ENCODE measurements at regions not wholly inside any gene's neighbourhood (a gene's known extent, or its start where the extent isn't known, plus 50 kb on each side); places are given as distances from the start of the nearest gene placed in this dataset.

GRCh38 chr1:63115527-63115926, 206.8 kb upstream of the FOXD3 start:
- no peaks in the 10 kb centered on the region for H3K36me3 ChIP-seq (ENCODE audit: insufficient read depth, low read length)
- H3K27me3 ChIP-seq (ENCODE audit: insufficient read depth, low read length, poor library complexity, severe bottlenecking) = peaks cover 2% of the 10 kb centered on the region
- no peak overlapping the region for H3K9ac ChIP-seq (ENCODE audit: low read depth, low read length, poor library complexity, severe bottlenecking)
- no peak overlapping the region for H2AFZ ChIP-seq (ENCODE audit: low read length)
- H3K79me2 ChIP-seq (ENCODE audit: insufficient read depth, low read length) = no peaks in the 10 kb centered on the region
- no peaks in the 10 kb centered on the region for H3K4me1 ChIP-seq (ENCODE audit: insufficient read depth, low read length, poor library complexity, severe bottlenecking)
- no peaks in the 10 kb centered on the region for H3K9me3 ChIP-seq (ENCODE audit: insufficient read depth, low read depth, low read length)
- H3K4me2 ChIP-seq (ENCODE audit: low read depth, low read length, poor library complexity, severe bottlenecking) = no peak overlapping the region
- H3K9me2 ChIP-seq (replicated peaks; ENCODE audit: low read depth, low read length) = no peaks in the 10 kb centered on the region
- no peak overlapping the region for H3K4me3 ChIP-seq (ENCODE audit: low read length, poor library complexity, severe bottlenecking)
- no peaks in the 10 kb centered on the region for H3F3A ChIP-seq (ENCODE audit: low read depth)
- no peak for TF ChIP-seq CTCF (conservative IDR thresholded peaks at IDR 0.05; ENCODE audit: low read length)
- TF ChIP-seq EZH2phosphoT487 (IDR thresholded peaks at IDR 0.05; ENCODE audit: borderline replicate concordance) = no peak
- H4K20me1 ChIP-seq (ENCODE audit: insufficient read depth, low read length, poor library complexity, severe bottlenecking) = no peaks in the 10 kb centered on the region

- H3K9ac ChIP-seq (ENCODE audit: low read depth, low read length, poor library complexity, severe bottlenecking) = no peak overlapping the region
- H3K79me2 ChIP-seq (ENCODE audit: insufficient read depth, low read length) = no peaks in the 10 kb centered on the region
- H3K4me3 ChIP-seq (ENCODE audit: low read length, poor library complexity, severe bottlenecking) = no peak overlapping the region
- no peak overlapping the region for H2AFZ ChIP-seq (ENCODE audit: low read length)
- H3K36me3 ChIP-seq (ENCODE audit: insufficient read depth, low read length) = no peaks in the 10 kb centered on the region
- H3K27me3 ChIP-seq (ENCODE audit: insufficient read depth, low read length, poor library complexity, severe bottlenecking) = no peaks in the 10 kb centered on the region
- no peak overlapping the region for H3K4me2 ChIP-seq (ENCODE audit: low read depth, low read length, poor library complexity, severe bottlenecking)
- no peaks in the 10 kb centered on the region for H4K20me1 ChIP-seq (ENCODE audit: insufficient read depth, low read length, poor library complexity, severe bottlenecking)
- H3K9me3 ChIP-seq (ENCODE audit: insufficient read depth, low read depth, low read length) = no peaks in the 10 kb centered on the region
- TF ChIP-seq CTCF (conservative IDR thresholded peaks at IDR 0.05; ENCODE audit: low read length) = no peak
- no peak for TF ChIP-seq EZH2phosphoT487 (IDR thresholded peaks at IDR 0.05; ENCODE audit: borderline replicate concordance)
- no peaks in the 10 kb centered on the region for H3F3A ChIP-seq (ENCODE audit: low read depth)
- H3K4me1 ChIP-seq (ENCODE audit: insufficient read depth, low read length, poor library complexity, severe bottlenecking) = no peaks in the 10 kb centered on the region
- no peaks in the 10 kb centered on the region for H3K9me2 ChIP-seq (replicated peaks; ENCODE audit: low read depth, low read length)
Measured at GRCh38 chr1:63116016-63116415, 206.4 kb upstream of the FOXD3 start.

- no peaks in the 10 kb centered on the region for H3K4me1 ChIP-seq (ENCODE audit: insufficient read depth, low read length, poor library complexity, severe bottlenecking)
- no peaks in the 10 kb centered on the region for H3F3A ChIP-seq (ENCODE audit: low read depth)
- H3K9ac ChIP-seq (ENCODE audit: low read depth, low read length, poor library complexity, severe bottlenecking) = no peak overlapping the region
- H3K79me2 ChIP-seq (ENCODE audit: insufficient read depth, low read length) = no peaks in the 10 kb centered on the region
- no peaks in the 10 kb centered on the region for H3K9me3 ChIP-seq (ENCODE audit: insufficient read depth, low read depth, low read length)
- TF ChIP-seq EZH2phosphoT487 (IDR thresholded peaks at IDR 0.05; ENCODE audit: borderline replicate concordance) (no peak), CTCF (conservative IDR thresholded peaks at IDR 0.05; ENCODE audit: low read length) (no peak)
- no peaks in the 10 kb centered on the region for H4K20me1 ChIP-seq (ENCODE audit: insufficient read depth, low read length, poor library complexity, severe bottlenecking)
- no peak overlapping the region for H3K4me2 ChIP-seq (ENCODE audit: low read depth, low read length, poor library complexity, severe bottlenecking)
- H2AFZ ChIP-seq (ENCODE audit: low read length) = no peak overlapping the region
- no peaks in the 10 kb centered on the region for H3K36me3 ChIP-seq (ENCODE audit: insufficient read depth, low read length)
- no peaks in the 10 kb centered on the region for H3K27me3 ChIP-seq (ENCODE audit: insufficient read depth, low read length, poor library complexity, severe bottlenecking)
- H3K9me2 ChIP-seq (replicated peaks; ENCODE audit: low read depth, low read length) = no peaks in the 10 kb centered on the region
- no peak overlapping the region for H3K4me3 ChIP-seq (ENCODE audit: low read length, poor library complexity, severe bottlenecking)
Measured at GRCh38 chr1:63119575-63120155, 202.7 kb upstream of the FOXD3 start.
